Panc1 (cell line): ENCODE measurements at regions not wholly inside any gene's neighbourhood (a gene's known extent, or its start where the extent isn't known, plus 50 kb on each side); places are given as distances from the start of the nearest gene placed in this dataset.

Experiments used
- CTCF ChIP-seq: fragments of 450-650 bp; IDR thresholded peaks from 2 replicates; pipeline ENCODE4 v1.5.1; 2017; ENCODE audit warnings: mild to moderate bottlenecking
- POLR2AphosphoS5 ChIP-seq: IDR thresholded peaks from 2 replicates; pipeline ENCODE4 v1.6.1; 2012; ENCODE audit warnings: mild to moderate bottlenecking, low read depth, low read length, moderate library complexity
- REST ChIP-seq, 2 experiments: IDR thresholded peaks; 2 replicates each; pipeline ENCODE4 v1.6.1; 2011 to 2012; ENCODE audit warnings: low read depth in 2 of 2, control low read depth in 1 of 2, low read length in 1 of 2, mild to moderate bottlenecking in 1 of 2, moderate library complexity in 1 of 2; ENCODE audit not compliant: insufficient read depth in 1 of 2
- TCF7L2 ChIP-seq: IDR thresholded peaks from 2 replicates; pipeline ENCODE4 v1.6.1; 2011; ENCODE audit warnings: mild to moderate bottlenecking, low read depth, low read length, inconsistent platforms

GRCh38 chr15:26442680-26443079 is 330.2 kb downstream of the GABRB3 start:
- TF ChIP-seq POLR2AphosphoS5 (no peak), CTCF (no peak), REST (IDR thresholded peaks at IDR 0.05; ENCODE audit: insufficient read depth in 1 of 2, low read depth in 2 of 2, low read length in 1 of 2) (no peak), TCF7L2 (no peak)
